MCF 10A (cell line): ENCODE measurements at regions not wholly inside any gene's neighbourhood (a gene's known extent, or its start where the extent isn't known, plus 50 kb on each side); places are given as distances from the start of the nearest gene placed in this dataset.
"Not testable (repeated sequence)": the region's sequence is repeated elsewhere in the genome, so short reads cannot be mapped to it uniquely, and the experiment has no call there.

Experiments
- BruUV-seq: library from RNA; stranded (reverse); fragments of 400-500 nt; replicated peaks from 2 replicates; lab custom pipeline; 2021; lab: Mats Ljungman, UMichigan
- CTCF ChIA-PET: fragments of 300-600 bp; sonication (Branson Sonifier 250); formaldehyde crosslinking; extraction: SDS; loops from one replicate; lab custom pipeline; 2021; ENCODE audit warnings: antibody characterized with exemption, inconsistent platforms; lab: Yijun Ruan, JAX
- POLR2A ChIA-PET: fragments of 300-600, 350-650 bp; sonication (Branson Sonifier 250); formaldehyde crosslinking; extraction: SDS; loops from one replicate; lab custom pipeline; 2020; ENCODE audit warnings: antibody characterized with exemption, inconsistent platforms; lab: Yijun Ruan, JAX
- DNase-seq: peaks from one replicate; pipeline ENCODE4 v3.0.0-alpha.2; 2018; ENCODE audit not compliant: unreplicated experiment
- H3K27ac Mint-ChIP-seq: one replicate; pipeline ENCODE4 v1.8.0; 2022; ENCODE audit warnings: mild to moderate bottlenecking, low read depth, mixed read lengths; ENCODE audit not compliant: unreplicated experiment
- H3K27me3 Mint-ChIP-seq: one replicate; pipeline ENCODE4 v1.8.0; 2022; ENCODE audit warnings: mixed read lengths; ENCODE audit not compliant: insufficient read depth, unreplicated experiment
- H3K36me3 Mint-ChIP-seq: one replicate; pipeline ENCODE4 v1.8.0; 2022; ENCODE audit warnings: mild to moderate bottlenecking, moderate library complexity, mixed read lengths; ENCODE audit not compliant: insufficient read depth, unreplicated experiment
- H3K4me1 Mint-ChIP-seq: one replicate; pipeline ENCODE4 v1.8.0; 2022; ENCODE audit warnings: mixed read lengths; ENCODE audit not compliant: insufficient read depth, unreplicated experiment
- H3K4me3 Mint-ChIP-seq: one replicate; pipeline ENCODE4 v1.8.0; 2022; ENCODE audit warnings: mild to moderate bottlenecking, moderate library complexity, mixed read lengths; ENCODE audit not compliant: unreplicated experiment
- H3K9me3 Mint-ChIP-seq: one replicate; pipeline ENCODE4 v1.8.0; 2022; ENCODE audit warnings: mixed read lengths; ENCODE audit not compliant: unreplicated experiment
- CTCF ChIP-seq: fragments of 200-600 bp; IDR thresholded peaks from one replicate; pipeline ENCODE4 v1.8.0; 2022; ENCODE audit warnings: antibody characterized with exemption, mild to moderate bottlenecking; ENCODE audit not compliant: unreplicated experiment
- intact Hi-C: fragments of 100-400 bp; cut with micrococcal nuclease; formaldehyde crosslinking; loops from 2 replicates; pipeline ENCODE4 v1.14.1; 2022

GRCh38 chr1:5728663-5729355 is 263.4 kb downstream of the NPHP4 start:
- H3K9me3 Mint-ChIP-seq: no peaks in the 10 kb centered on the region
- no peak for DNase-seq
- no TSS peak for BruUV-seq
- ChIA-PET CTCF (interaction anchor here (0.9 to 1.2 kb wide), 2 partner anchors 17 to 219 kb away, joined by 4 to 7 read pairs; no protein-coding TSS in a partner anchor), POLR2A (no interaction called here)
- H3K36me3 Mint-ChIP-seq: no peaks in the 10 kb centered on the region
- no peak for TF ChIP-seq CTCF
- H3K4me3 Mint-ChIP-seq: no peak overlapping the region
- H3K27me3 Mint-ChIP-seq: no peaks in the 10 kb centered on the region
- peaks cover 8% of the 10 kb centered on the region for H3K4me1 Mint-ChIP-seq
- intact Hi-C loops: no loop called here
- no peak overlapping the region for H3K27ac Mint-ChIP-seq

- BruUV-seq: no TSS peak
- Mint-ChIP-seq H3K4me3 (no peak overlapping the region), H3K4me1 (peaks cover 8% of the 10 kb centered on the region), H3K9me3 (no peaks in the 10 kb centered on the region), H3K27ac (peak overlapping the region; percentile 17), H3K27me3 (no peaks in the 10 kb centered on the region), H3K36me3 (no peaks in the 10 kb centered on the region)
- TF ChIP-seq CTCF: no peak
- intact Hi-C loops: no loop called here
- ChIA-PET CTCF (interaction anchor here (0.9 to 1.2 kb wide), 3 partner anchors 17 to 218 kb away, joined by 3 to 7 read pairs (median 4); no protein-coding TSS in a partner anchor), POLR2A (interaction anchor here (0.6 to 0.7 kb wide), 2 partner anchors 148 to 1113 kb away, joined by 4 read pairs; no protein-coding TSS in a partner anchor)
- no peak for DNase-seq
These were observed 264.2 kb downstream of the NPHP4 start for GRCh38 chr1:5727871-5728643.

- intact Hi-C loops: no loop called here
- no peak for TF ChIP-seq CTCF
- Mint-ChIP-seq H3K27me3 (no peaks in the 10 kb centered on the region), H3K4me3 (no peak overlapping the region), H3K9me3 (no peaks in the 10 kb centered on the region), H3K4me1 (peaks cover 8% of the 10 kb centered on the region), H3K36me3 (no peaks in the 10 kb centered on the region), H3K27ac (peak overlapping the region; percentile 17)
- CTCF ChIA-PET: interaction anchor here (1.0 to 1.2 kb wide), 2 partner anchors 216 to 217 kb away, joined by 3 to 4 read pairs; no protein-coding TSS in a partner anchor
- BruUV-seq: no TSS peak
- DNase-seq: no peak
- POLR2A ChIA-PET: no interaction called here
These were observed 265.0 kb downstream of the NPHP4 start for GRCh38 chr1:5727191-5727590.

GRCh38 chr1:5726586-5727184 is 265.5 kb downstream of the NPHP4 start:
- CTCF ChIA-PET: interaction anchor here (0.6 kb wide), 1 partner anchor 212 kb away, joined by 3 read pairs; no protein-coding TSS in a partner anchor
- DNase-seq, intact Hi-C loops, H3K27me3 Mint-ChIP-seq, BruUV-seq, POLR2A ChIA-PET, H3K4me1 Mint-ChIP-seq, H3K27ac Mint-ChIP-seq, H3K36me3 Mint-ChIP-seq, H3K9me3 Mint-ChIP-seq, H3K4me3 Mint-ChIP-seq: not testable (repeated sequence)
